Retinal pigment epithelial cell (primary cell): ENCODE measurements at regions not wholly inside any gene's neighbourhood (a gene's known extent, or its start where the extent isn't known, plus 50 kb on each side); places are given as distances from the start of the nearest gene placed in this dataset.

Source experiments
- DNase-seq: peaks from one replicate; pipeline ENCODE4 v3.0.0-alpha.2; 2010; ENCODE audit warnings: low read depth
- H3K4me3 ChIP-seq: 2 replicates; pipeline ENCODE4 v1.5.1; 2011; ENCODE audit warnings: mild to moderate bottlenecking, low read length, control low read depth, moderate library complexity
- TF ChIP-seq, protein P1 (sequence below): conservative IDR thresholded peaks from 2 replicates; pipeline ENCODE4 v1.5.1; 2011; ENCODE audit warnings: low read depth, low read length, control low read depth, inconsistent platforms

DNA sequence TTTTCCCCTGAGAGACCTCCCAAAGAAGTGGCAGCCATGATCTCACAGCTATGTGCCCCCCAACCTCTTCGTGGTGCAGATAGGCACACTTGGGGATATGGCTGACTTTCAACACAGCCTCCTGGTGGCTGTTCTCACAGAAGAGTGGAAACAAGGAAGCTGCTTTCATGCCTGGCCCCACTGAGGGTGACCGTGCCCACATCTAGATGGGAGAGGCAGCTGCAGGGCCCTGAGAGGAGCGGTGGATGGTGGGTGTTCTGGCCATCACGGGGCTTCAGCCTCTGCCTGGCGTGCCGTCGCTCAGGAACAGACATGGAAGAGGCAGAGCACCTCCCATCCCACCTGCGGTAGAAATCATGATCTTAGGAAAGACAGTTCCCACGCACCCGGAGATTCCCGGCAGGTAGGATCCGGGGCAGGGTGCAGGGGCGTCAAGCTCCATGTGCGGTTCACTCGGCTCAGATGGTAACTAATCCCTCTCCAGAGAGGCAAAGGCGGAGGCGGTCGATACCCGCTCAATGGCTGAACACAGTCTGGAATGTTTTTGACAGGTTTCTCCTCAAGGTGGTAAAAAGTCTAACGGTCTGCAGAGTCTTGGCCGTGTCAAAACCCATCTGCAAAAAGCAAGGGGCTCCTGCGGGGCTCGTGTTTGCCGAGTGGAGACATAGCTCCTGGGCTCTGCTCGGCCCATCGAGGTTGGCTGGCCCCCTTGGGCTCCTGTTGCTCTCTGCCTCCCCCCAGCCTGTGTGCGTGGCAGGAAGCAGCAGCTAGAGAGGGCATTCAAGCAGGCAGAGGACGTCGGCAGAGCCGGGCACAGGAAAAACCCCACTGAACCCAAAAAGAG is 225.2 kb upstream of the RTL1 start:
- TF ChIP-seq, protein P1, sequence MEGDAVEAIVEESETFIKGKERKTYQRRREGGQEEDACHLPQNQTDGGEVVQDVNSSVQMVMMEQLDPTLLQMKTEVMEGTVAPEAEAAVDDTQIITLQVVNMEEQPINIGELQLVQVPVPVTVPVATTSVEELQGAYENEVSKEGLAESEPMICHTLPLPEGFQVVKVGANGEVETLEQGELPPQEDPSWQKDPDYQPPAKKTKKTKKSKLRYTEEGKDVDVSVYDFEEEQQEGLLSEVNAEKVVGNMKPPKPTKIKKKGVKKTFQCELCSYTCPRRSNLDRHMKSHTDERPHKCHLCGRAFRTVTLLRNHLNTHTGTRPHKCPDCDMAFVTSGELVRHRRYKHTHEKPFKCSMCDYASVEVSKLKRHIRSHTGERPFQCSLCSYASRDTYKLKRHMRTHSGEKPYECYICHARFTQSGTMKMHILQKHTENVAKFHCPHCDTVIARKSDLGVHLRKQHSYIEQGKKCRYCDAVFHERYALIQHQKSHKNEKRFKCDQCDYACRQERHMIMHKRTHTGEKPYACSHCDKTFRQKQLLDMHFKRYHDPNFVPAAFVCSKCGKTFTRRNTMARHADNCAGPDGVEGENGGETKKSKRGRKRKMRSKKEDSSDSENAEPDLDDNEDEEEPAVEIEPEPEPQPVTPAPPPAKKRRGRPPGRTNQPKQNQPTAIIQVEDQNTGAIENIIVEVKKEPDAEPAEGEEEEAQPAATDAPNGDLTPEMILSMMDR: no peak
- DNase-seq: no peak
- no peak overlapping the region for H3K4me3 ChIP-seq

DNA sequence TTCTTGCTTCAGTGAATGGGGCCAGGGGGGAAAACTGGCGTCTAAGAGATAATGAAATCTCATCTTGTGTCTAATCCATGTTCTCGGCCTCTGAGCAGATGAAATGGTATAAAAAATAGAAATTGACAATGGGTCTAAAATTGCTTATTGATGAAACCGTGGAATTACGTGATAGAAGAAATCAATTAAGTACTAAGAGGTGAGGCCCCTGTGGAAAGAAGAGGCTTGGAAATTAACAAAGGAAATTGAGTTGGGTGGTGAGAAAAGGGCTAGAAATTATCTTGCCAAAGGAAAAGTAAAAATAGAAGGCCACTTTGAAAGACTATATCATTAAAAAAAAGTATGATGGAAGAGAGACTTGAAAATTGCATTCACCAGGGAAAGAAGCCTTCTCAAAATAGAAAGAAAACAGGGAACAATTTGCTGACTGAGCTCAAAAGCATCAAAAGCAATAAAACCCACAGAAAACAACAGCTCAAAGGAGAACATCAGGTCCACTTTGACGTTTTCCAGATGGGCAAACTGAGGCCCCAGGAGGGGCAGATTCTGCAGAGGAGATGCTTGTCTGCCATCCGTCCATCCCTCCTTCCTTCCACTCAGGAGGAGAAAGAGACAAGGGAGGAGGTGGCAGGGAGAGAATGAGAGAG is 226.1 kb upstream of the RTL1 start:
- DNase-seq: no peak
- H3K4me3 ChIP-seq: no peak overlapping the region
- TF ChIP-seq, protein P1: no peak

DNA sequence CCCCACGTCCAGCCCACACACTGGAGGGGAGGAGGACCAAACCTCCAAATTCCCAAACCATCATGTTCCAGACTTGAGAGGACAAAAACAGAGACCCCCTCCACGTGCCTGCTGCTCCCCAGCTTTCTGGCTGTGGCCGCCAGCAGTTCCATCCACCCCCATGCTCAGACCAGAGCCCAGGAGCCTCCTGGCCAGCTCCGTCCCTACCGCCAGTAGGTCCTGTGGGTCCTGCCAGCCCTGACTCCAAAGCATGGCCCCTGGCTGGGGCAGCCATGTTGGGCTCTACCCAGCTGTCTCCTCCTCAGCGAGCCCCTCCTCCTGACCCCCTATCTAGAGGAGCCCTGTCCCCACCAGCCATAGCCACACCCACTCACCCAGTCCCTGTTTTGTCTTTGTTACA is 227.3 kb upstream of the RTL1 start:
- no peak for DNase-seq
- TF ChIP-seq, protein P1: no peak

DNA sequence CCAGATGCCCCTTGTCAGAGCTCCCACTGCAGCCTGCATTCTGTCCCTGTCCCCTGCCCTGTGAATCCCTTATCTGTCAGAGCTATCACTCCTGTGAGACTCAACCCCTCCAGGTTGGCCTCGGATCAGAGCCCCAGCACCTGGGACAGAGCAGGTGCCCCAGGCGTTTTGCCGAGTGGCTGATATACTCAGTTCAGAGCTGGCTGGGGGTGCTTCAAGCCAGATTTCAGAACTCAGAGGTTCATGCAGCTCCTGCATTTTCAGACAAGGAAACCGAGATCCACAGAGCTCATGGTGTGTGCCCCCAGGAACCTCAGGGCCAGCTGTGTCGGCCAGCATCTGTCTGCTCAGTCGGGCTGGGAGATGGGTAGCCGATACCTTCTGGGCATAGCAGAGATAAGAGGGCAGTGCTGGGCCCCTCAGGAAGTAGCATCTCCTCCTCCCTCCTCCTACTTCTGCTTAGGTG is 228.0 kb upstream of the RTL1 start:
- TF ChIP-seq, protein P1: no peak
- no peak for DNase-seq
- no peak overlapping the region for H3K4me3 ChIP-seq

More for the DNA sequence above, 227.3 kb upstream of the RTL1 start:
- H3K4me3 ChIP-seq: no peak overlapping the region

DNA sequence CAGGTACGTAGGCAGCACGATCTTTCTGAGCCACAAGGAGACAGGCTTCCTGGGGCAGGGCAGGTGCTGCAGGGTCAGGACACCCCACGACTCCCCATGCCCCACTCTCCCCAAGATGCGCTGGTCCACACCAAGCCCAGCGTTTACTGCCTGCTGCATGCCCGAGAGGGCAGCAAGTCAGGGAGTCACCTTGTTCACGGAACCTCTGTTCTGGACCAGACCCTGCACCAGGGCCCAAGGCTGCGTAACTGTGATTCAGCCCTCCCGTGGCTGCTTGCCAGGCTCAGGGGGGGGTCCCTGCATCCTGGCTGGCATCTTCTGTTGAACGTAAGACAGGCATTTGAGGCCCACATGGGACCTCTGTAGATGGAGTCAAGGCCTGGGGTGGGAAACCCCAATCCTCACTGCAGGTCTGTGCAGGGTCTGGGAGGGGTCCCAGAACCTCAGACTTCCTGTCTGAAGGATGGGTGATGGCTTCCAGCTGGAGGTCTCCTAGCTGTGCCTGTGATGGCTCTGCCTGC is 228.6 kb upstream of the RTL1 start:
- TF ChIP-seq, protein P1: no peak
- DNase-seq: no peak
- no peak overlapping the region for H3K4me3 ChIP-seq

DNA sequence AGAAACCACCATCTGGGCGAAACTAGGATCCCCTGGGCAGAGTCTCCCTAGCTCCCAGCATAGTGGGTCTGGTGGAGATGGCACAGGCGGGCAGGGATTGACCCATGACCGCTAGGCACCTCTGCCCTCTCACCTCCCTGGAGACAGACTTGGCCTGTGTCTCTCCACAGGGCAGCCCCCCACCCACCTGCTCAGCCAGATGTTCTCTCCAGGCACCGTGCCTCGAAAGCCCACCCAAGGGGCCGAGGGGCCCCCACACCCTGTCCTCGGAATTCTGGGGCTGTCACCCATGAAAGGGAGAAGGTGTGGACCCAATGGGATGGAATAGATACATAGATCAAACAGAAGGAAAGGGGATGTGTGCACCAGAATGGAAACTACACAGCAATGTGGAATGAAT is 229.1 kb upstream of the RTL1 start:
- no peak for DNase-seq
- H3K4me3 ChIP-seq: no peak overlapping the region
- TF ChIP-seq, protein P1: no peak
